Erythroblast (primary cell): ENCODE measurements at regions not wholly inside any gene's neighbourhood (a gene's known extent, or its start where the extent isn't known, plus 50 kb on each side); places are given as distances from the start of the nearest gene placed in this dataset.
"Not testable (repeated sequence)": the region's sequence is repeated elsewhere in the genome, so short reads cannot be mapped to it uniquely, and the experiment has no call there.

Experiments
- DNase-seq, 2 experiments: peaks; one replicate each; lab custom pipeline; 2025; lab: John Stamatoyannopoulos, UW
- GATA1 ChIP-seq: IDR thresholded peaks from 2 replicates; pipeline ENCODE4 v1.6.1; 2011; ENCODE audit warnings: low read depth, mild to moderate bottlenecking, control low read depth, low read length, moderate library complexity
- POLR2A ChIP-seq: IDR thresholded peaks from 2 replicates; pipeline ENCODE4 v1.6.1; 2011; ENCODE audit warnings: mild to moderate bottlenecking, low read length

DNA sequence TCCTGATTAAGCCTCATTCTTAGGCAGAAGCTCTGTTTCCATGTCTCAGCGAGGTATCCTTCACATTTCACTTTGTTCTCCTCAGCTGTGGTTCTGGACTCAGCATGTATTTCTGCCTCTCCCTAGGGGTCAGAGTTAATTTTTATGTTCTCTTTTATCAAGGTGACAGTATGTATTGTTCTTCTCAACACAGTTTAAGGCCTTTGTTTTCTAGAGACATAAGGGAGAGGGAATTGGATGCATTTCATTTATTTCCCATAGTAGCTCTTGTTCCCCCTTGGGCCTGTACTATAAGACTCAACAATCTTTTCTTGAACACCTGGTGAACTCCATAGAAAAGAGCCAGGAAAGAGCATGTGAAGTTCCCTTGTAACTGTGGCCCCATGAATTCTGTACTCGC, 214.3 kb downstream of the ZWINT start:
- TF ChIP-seq POLR2A (no peak), GATA1 (no peak)
- no peak for DNase-seq

DNA sequence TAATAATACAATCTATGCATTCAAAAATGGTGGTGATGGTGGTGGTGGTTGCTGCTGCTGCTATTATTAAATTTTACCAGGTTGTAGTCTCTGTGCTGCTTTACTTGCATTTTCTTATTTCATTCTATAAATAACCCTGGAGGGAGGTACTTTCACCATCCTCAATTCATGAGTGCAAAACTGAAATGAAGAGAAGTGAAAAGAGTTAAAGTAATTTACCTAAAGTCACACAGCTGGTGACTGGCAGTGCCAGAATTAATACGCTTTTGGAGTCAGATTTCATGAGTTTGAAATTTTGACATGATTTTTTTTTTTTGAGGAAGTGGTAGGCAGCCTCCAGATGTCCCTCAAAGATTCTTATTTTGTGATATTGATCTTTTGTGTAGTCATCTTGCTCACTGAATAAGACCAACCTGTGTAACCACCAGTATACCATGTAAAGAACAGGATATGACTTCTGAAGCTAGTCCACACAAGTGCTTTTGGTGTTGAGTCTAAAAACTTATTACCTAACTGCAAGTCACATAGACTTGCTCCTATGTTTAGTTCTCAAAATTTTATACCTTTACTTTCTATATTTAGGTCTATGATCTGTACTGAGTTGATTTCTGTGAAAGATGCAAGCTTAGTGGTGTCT, 218.8 kb downstream of the ZWINT start:
- TF ChIP-seq POLR2A (no peak), GATA1 (no peak)

DNA sequence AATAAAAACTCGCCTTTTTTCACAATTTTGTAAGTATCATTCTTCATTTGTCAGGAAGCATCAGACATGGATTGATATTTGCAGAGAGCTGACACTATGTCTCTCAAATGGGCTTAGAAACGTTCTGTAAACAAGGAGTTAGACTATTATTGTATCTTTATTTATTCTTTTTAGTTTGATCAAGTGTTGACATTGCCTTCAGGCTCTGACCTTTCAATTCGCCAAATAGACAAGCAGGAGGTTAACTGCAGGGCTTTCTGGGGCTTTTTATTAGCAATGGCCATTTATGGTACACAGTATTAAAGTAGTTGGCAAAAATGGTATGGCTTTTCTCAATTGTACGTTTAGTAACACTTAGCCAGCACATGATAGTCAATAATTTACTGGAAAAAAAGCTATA, 221.7 kb downstream of the ZWINT start:
- DNase-seq, result no peak
- TF ChIP-seq GATA1, result no peak
- TF ChIP-seq POLR2A, result no peak

More for the DNA sequence above, 218.8 kb downstream of the ZWINT start:
- DNase-seq, result no peak

DNA sequence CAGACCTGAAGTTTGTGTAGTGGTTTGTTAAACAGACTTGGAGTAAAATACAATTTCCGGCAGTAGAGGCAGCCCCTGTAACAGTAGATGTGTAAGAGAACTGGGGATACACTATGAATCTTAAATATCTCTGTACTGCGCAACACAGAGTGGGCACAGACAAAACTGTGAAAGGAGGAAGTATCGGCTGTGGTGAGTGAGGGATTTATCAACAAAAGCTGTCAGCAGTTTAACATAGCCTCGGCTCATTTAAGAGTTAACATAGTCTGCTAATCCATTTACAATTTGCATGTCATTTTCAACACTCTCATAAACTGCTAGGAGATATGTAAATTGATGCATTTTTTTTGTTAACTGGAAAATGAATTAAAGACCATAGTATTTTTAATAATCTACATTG, 225.2 kb downstream of the ZWINT start:
- no peak for TF ChIP-seq GATA1
- TF ChIP-seq POLR2A, result no peak
- no peak for DNase-seq

DNA sequence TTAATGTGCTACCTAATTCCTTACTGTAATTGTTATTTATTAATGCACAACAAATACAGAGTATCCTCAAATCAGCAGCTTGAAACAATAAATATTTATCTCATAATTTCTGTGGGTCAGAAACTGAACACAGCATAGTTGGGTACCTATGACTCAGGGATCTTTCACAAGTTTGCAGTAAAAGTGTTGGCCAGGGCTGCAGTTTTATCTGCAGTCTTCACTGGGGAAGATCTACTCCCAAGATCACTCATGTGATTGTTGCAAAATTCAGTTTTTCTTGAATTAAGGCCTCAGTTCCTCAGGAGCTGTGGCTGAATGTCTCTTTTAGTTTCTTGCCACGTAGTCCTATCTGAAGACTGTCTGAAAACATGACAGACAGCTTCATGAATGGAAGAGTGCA, 237.8 kb downstream of the ZWINT start:
- no peak for TF ChIP-seq POLR2A
- no peak for TF ChIP-seq GATA1
- DNase-seq, result no peak

DNA sequence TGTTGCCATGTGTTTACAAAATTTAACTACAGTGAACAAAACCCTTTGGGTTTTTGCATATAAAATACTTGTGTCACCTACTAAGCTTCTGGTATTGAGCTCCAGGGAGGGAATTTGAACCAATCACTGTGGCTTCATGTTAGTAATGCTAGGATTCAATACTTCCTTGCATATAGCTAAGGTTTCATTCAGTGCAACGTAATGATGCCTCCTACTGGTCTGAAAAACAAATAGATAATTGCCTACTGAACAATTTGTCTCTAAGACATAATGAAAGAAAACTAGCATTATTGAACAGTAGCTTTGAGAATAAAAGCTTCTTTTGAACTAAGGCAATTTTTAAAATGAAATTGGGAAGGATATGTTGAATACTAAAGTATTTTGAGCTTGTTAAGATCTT, 244.4 kb downstream of the ZWINT start:
- TF ChIP-seq POLR2A (no peak), GATA1 (no peak)
- no peak for DNase-seq

DNA sequence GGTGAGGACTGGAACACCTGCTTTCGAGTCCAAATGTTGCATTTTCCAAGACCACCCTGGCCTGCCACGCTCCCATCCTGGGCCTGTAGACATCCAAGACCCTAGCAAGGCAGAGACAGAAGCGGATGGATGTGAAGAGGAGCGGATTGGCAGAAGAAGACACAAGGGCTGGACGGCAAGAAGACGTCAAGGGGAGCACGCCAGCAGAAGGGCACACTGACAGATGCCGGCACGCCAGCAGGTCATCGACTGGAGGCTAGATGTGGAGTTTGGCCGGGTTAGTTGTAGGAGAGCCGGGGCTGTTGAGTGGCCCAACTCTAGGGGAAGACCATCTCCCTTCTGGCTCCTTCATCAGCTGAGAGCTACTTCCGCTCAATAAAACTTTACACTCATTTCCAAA, 251.6 kb downstream of the ZWINT start:
- no peak for DNase-seq
- TF ChIP-seq GATA1, result no peak
- no peak for TF ChIP-seq POLR2A

DNA sequence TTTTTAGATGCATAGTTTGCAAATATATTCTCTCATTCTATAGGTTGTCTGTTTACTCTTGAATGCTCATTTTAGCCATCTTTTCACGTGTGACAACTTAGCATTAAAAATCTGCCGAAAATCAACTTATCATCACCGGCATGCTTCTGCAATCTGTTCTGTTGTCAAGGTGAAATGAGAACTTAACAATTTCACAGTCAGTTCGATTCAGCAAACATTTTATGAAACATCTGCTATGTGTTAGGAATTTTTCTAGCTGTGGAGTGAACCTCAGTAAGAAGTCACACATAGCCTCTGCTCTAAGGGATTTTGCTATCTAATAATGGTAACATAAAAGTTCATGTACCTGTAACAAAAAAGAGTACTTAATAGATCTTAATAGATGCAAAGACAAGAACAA, 256.1 kb downstream of the ZWINT start:
- TF ChIP-seq POLR2A (no peak), GATA1 (no peak)
- DNase-seq, result no peak

DNA sequence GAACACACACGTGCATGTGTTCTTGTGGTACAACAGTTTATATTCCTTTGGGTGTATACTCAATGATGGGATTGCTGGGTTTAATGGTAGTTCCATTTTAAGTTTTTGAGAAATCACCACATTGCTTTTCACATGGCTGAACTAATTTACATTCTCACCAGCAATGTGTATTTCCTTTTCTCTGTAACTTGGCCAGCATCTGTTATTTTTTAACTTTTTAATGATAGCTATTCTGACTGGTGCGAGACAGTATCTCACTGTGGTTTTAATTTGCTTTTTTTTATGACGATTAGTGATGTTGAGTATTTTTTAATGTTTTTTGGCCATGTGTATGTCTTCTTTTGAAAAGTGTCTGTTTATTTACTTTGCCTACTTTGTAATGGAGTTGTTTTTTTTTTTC, 256.6 kb downstream of the ZWINT start:
- DNase-seq, result no peak
- TF ChIP-seq POLR2A (no peak), GATA1 (no peak)

DNA sequence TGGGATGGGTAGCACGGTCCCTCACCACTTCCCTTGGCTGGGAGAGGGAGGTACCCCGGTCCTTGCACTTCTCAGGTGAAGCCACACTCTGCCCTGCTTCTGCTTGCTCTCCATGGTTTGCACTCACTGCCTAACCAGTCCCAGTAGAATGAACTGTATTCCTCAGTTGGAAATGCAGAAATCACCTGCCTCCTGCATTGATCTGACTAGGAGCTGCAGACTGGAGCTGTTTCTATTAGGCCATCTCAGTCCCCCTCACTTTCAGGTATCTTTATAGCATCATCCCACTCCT, 264.9 kb downstream of the ZWINT start:
- TF ChIP-seq POLR2A (no peak), GATA1 (no peak)
- no peak for DNase-seq

DNA sequence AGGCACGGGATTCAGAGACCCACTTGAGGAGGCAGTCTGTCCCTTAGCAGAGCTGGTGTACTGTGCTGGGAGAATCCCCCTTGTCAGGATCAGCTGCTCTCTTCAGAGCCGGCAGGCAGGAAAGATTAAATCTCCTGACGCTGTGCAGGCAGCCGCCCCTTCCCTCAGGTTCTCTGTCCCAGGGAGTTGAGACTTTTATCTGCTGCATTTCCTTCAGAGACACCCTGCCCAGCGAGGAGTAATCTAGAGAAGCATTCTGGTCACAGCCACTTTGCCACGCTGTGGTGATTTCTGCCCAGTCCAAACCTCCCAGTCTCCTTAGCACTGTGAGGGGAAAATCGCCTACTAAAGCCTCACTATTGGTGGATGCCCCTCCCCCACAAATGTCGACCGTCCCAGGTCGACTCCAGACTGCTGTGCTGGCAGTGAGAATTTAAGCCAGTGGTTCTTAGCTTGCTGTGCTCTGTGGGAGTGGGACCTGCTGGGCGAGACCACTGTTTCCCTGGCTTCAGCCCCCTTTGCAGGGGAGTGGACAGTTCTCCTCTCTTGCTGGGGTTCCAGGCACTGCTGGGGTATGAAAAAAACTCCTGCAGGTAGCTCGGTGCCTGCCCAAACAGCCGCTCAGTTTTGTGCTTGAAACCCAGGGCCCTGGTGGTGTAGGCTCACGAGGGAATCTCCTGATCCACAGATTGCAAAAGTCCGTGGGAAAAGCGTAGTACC, 265.4 kb downstream of the ZWINT start:
- no peak for DNase-seq
- TF ChIP-seq POLR2A (no peak), GATA1 (no peak)

DNA sequence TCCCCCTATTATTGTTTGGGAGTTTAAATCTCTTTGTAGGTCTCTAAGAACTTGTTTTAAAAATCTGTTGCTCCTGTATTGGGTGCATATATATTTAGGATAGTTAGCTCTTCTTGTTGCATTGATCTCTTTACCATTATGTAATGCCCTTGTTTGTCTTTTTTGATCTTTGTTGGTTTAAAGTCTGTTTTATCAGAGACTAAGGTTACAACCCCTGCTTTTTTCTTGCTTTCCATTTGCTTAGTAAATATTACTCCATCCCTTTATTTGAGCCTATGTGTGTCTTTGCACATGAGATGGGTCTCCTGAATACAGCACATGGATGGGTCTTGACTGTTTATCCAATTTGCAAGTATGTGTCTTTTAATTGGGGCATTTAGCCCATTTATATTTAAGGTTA, 267.4 kb downstream of the ZWINT start:
- not testable (repeated sequence) for DNase-seq

DNA sequence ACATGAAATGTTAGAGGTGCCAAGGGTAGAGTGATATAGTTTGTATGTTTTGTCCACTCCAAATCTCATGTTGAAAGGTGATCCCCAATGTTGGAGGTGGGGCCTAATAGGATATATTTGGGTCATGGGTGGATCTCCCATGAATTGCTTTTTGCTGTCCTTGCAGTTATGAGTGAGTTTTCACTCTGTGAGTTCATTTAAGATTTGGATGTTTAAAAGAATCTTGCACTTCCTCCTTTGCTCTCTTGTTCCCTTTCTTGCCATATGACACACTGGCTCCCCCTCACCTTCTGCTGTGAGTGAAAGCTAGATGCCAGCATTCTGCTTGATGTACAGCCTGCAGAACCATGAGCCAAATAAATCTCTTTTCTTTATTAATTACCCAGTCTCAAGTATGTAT, 269.2 kb downstream of the ZWINT start:
- DNase-seq, result no peak
- TF ChIP-seq GATA1 (no peak), POLR2A (no peak)

DNA sequence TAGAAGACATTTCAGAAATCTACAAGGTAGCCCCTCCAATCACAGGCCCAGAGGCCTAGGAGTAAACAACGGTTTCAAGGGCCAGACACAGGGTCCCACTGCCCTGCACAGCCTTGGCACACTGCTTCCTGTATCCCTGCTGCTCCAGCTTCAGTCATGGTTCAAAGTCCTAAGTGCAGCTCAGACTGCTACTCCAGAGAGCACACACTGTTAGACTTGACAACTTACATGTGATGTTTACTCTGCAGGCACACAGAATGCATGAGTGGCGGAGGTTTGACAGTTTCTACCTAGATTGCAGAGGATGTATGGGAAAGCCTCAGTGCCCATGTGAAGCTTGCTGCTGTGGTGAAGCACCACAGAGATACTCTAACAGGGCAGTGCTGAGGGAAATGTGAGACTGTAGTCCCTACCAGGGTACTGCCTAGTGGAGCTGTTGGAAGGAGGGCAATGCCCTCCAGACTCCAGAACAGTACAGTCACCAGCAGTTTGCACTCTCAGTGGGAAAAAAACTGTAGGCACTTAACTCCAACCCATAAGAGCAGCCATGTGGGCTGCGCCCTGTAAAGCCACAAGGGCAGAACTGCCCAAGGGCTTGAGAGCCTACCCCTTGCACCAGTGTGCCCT, 270.0 kb downstream of the ZWINT start:
- TF ChIP-seq POLR2A (no peak), GATA1 (no peak)
- DNase-seq, result no peak
